ENCODE measurements at regions not wholly inside any gene's neighbourhood (a gene's known extent, or its start where the extent isn't known, plus 50 kb on each side); places are given as distances from the start of the nearest gene placed in this dataset.

DNA sequence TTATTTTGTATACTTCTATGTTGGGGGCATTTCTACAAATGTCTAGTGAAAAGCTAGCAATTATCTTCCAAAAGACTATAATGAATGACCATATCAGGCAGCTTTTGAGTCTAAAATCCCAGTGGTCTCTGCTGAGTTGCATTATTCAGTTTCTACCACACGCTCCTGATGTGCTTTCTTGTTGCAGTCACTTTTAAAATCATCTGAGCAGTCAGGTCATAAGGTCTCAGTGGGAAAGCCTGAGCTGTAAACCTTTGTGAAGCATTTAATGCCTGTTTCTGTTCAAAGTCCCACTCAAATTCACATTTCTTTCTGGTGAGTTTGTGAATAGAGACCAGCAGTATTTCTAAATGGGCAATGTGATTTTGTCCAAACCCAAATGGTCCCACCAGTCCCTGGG lies 1681.5 kb downstream of the HACE1 start:
- no peaks in the 10 kb centered on the region for H3F3A ChIP-seq (ENCODE audit: insufficient read depth)
- H3K4me2 ChIP-seq (ENCODE audit: low read depth, low read length, poor library complexity, severe bottlenecking) = no peak overlapping the region
- no peak overlapping the region for H3K4me3 ChIP-seq (ENCODE audit: insufficient read depth, low read length, poor library complexity, severe bottlenecking)
- no peaks in the 10 kb centered on the region for H3K9me3 ChIP-seq (ENCODE audit: insufficient read depth, low read length)
- no peaks in the 10 kb centered on the region for H3K79me2 ChIP-seq (ENCODE audit: insufficient read depth, low read length)
- H3K27me3 ChIP-seq (ENCODE audit: low read length) = no peaks in the 10 kb centered on the region
- no peak overlapping the region for H2AFZ ChIP-seq (ENCODE audit: low read depth, low read length, severe bottlenecking)
- no peaks in the 10 kb centered on the region for H4K20me1 ChIP-seq (ENCODE audit: low read depth, low read length)
- TF ChIP-seq CTCF (IDR thresholded peaks at IDR 0.05; ENCODE audit: insufficient read depth, low read length, poor library complexity, severe bottlenecking) = no peak
- no peak for TF ChIP-seq EZH2phosphoT487 (conservative IDR thresholded peaks at IDR 0.05; ENCODE audit: low read length)
- H3K27ac ChIP-seq (ENCODE audit: low read depth, low read length) = no peak overlapping the region
- H3K36me3 ChIP-seq (ENCODE audit: low read length) = no peaks in the 10 kb centered on the region
- H3K9me2 ChIP-seq (replicated peaks; ENCODE audit: insufficient read depth, low read length) = no peaks in the 10 kb centered on the region
- no peak overlapping the region for H3K9ac ChIP-seq (ENCODE audit: low read length)

DNA sequence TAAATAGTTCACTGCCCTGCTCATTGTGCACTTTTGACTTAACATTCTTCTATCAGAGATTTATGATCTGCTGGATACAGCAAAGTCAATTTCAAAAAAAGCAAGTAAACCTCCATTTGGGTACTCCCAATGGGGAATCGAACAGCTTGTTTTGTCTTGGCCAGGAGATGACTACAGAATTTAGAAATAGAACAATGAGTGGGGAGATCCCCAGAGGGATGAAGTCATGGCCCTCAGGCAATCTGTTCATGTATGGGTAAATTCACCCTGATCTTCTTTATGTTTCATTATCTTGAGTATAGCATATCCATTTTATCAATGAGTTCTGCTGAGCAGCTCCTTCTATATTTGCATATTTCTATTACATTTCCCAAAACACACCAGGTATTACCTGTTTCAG lies 1681.9 kb downstream of the HACE1 start:
- Histone ChIP-seq H3K36me3 (ENCODE audit: low read length) (no peaks in the 10 kb centered on the region), H3K4me2 (ENCODE audit: low read depth, low read length, poor library complexity, severe bottlenecking) (no peak overlapping the region), H3K79me2 (ENCODE audit: insufficient read depth, low read length) (no peaks in the 10 kb centered on the region), H3K9ac (ENCODE audit: low read length) (no peak overlapping the region), H3K4me3 (ENCODE audit: insufficient read depth, low read length, poor library complexity, severe bottlenecking) (no peak overlapping the region), H3K27me3 (ENCODE audit: low read length) (no peaks in the 10 kb centered on the region), H3F3A (ENCODE audit: insufficient read depth) (no peaks in the 10 kb centered on the region), H3K9me2 (replicated peaks; ENCODE audit: insufficient read depth, low read length) (no peaks in the 10 kb centered on the region), H3K27ac (ENCODE audit: low read depth, low read length) (no peak overlapping the region), H2AFZ (ENCODE audit: low read depth, low read length, severe bottlenecking) (no peak overlapping the region), H4K20me1 (ENCODE audit: low read depth, low read length) (no peaks in the 10 kb centered on the region), H3K9me3 (ENCODE audit: insufficient read depth, low read length) (no peaks in the 10 kb centered on the region)
- TF ChIP-seq EZH2phosphoT487 (conservative IDR thresholded peaks at IDR 0.05; ENCODE audit: low read length) (no peak), CTCF (IDR thresholded peaks at IDR 0.05; ENCODE audit: insufficient read depth, low read length, poor library complexity, severe bottlenecking) (no peak)

DNA sequence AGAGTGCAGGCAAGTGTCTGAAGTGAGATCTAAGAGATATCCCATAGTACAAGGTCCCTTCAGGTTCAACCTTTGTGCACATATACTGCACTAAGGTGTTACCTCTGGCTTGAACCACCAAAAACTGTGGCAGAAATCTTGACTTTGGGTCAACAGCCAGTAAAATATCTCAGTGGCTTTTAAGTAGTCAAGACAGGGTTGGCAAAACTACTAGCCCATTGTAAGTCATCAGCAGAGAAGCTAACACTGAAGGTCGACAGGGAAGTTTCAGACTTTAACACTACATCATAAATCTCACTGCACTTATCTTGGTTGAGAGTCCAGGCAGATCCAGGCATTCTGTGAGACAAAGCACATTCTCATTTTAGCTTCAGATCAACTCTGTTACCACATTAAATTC lies 1684.7 kb downstream of the HACE1 start:
- no peak for TF ChIP-seq EZH2phosphoT487 (conservative IDR thresholded peaks at IDR 0.05; ENCODE audit: low read length)
- no peak for TF ChIP-seq CTCF (IDR thresholded peaks at IDR 0.05; ENCODE audit: insufficient read depth, low read length, poor library complexity, severe bottlenecking)
- Histone ChIP-seq H3K27me3 (ENCODE audit: low read length) (no peaks in the 10 kb centered on the region), H3K9ac (ENCODE audit: low read length) (no peak overlapping the region), H4K20me1 (ENCODE audit: low read depth, low read length) (no peaks in the 10 kb centered on the region), H3K4me2 (ENCODE audit: low read depth, low read length, poor library complexity, severe bottlenecking) (no peak overlapping the region), H3F3A (ENCODE audit: insufficient read depth) (no peaks in the 10 kb centered on the region), H3K4me3 (ENCODE audit: insufficient read depth, low read length, poor library complexity, severe bottlenecking) (no peak overlapping the region), H3K9me2 (replicated peaks; ENCODE audit: insufficient read depth, low read length) (no peaks in the 10 kb centered on the region), H3K79me2 (ENCODE audit: insufficient read depth, low read length) (no peaks in the 10 kb centered on the region), H3K27ac (ENCODE audit: low read depth, low read length) (no peak overlapping the region), H3K9me3 (ENCODE audit: insufficient read depth, low read length) (no peaks in the 10 kb centered on the region), H3K36me3 (ENCODE audit: low read length) (no peaks in the 10 kb centered on the region), H2AFZ (ENCODE audit: low read depth, low read length, severe bottlenecking) (no peak overlapping the region)
